Endothelial cell (in vitro differentiated cells): ENCODE measurements at regions not wholly inside any gene's neighbourhood (a gene's known extent, or its start where the extent isn't known, plus 50 kb on each side); places are given as distances from the start of the nearest gene placed in this dataset.

Experiments used
- DNase-seq: peaks from one replicate; pipeline ENCODE4 v3.0.0; 2021; ENCODE audit warnings: low spot score
- H3K27ac Mint-ChIP-seq: one replicate; pipeline ENCODE4 v1.8.0; 2021; ENCODE audit warnings: mixed read lengths, inconsistent platforms; ENCODE audit not compliant: unreplicated experiment
- H3K27me3 Mint-ChIP-seq: one replicate; pipeline ENCODE4 v1.8.0; 2021; ENCODE audit warnings: mild to moderate bottlenecking, moderate library complexity, mixed read lengths, inconsistent platforms; ENCODE audit not compliant: unreplicated experiment
- H3K36me3 Mint-ChIP-seq: one replicate; pipeline ENCODE4 v1.8.0; 2021; ENCODE audit warnings: mild to moderate bottlenecking, low read depth, mixed read lengths, inconsistent platforms; ENCODE audit not compliant: unreplicated experiment
- H3K4me1 Mint-ChIP-seq: one replicate; pipeline ENCODE4 v1.8.0; 2021; ENCODE audit warnings: mild to moderate bottlenecking, mixed read lengths, inconsistent platforms; ENCODE audit not compliant: unreplicated experiment
- H3K4me3 Mint-ChIP-seq: one replicate; pipeline ENCODE4 v1.8.0; 2021; ENCODE audit warnings: mild to moderate bottlenecking, mixed read lengths, inconsistent platforms; ENCODE audit not compliant: unreplicated experiment
- H3K9me3 Mint-ChIP-seq: one replicate; pipeline ENCODE4 v1.8.0; 2021; ENCODE audit warnings: mixed read lengths, inconsistent platforms; ENCODE audit not compliant: unreplicated experiment
- TF ChIP-seq, protein P1 (sequence below): fragments of 200-600 bp; sonication (generic); IDR thresholded peaks from one replicate; pipeline ENCODE4 v1.5.0; 2021; ENCODE audit warnings: antibody characterized with exemption; ENCODE audit not compliant: unreplicated experiment

DNA sequence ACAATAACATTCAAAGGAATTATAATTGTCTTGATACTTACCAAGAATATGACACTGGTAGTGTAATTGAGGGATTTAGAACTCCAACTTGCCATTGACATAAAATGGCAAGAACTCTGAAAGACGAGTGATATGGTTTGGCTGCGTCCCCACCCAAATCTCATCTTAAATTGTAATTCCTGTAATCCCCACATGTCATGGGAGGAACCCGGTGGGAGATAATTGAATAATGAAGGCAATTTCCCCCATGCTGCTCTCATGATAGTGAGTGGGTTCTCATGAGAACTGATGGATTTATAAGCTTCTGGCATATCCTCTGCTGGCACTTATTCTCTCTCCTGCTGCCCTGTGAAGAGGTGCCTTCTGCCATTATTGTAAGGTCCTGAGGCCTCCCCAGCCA, 1536.4 kb downstream of the TECRL start:
- H3K4me1 Mint-ChIP-seq = no peaks in the 10 kb centered on the region
- H3K27me3 Mint-ChIP-seq = peaks cover 3% of the 10 kb centered on the region
- H3K4me3 Mint-ChIP-seq = no peak overlapping the region
- TF ChIP-seq, protein P1, sequence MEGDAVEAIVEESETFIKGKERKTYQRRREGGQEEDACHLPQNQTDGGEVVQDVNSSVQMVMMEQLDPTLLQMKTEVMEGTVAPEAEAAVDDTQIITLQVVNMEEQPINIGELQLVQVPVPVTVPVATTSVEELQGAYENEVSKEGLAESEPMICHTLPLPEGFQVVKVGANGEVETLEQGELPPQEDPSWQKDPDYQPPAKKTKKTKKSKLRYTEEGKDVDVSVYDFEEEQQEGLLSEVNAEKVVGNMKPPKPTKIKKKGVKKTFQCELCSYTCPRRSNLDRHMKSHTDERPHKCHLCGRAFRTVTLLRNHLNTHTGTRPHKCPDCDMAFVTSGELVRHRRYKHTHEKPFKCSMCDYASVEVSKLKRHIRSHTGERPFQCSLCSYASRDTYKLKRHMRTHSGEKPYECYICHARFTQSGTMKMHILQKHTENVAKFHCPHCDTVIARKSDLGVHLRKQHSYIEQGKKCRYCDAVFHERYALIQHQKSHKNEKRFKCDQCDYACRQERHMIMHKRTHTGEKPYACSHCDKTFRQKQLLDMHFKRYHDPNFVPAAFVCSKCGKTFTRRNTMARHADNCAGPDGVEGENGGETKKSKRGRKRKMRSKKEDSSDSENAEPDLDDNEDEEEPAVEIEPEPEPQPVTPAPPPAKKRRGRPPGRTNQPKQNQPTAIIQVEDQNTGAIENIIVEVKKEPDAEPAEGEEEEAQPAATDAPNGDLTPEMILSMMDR = no peak
- H3K36me3 Mint-ChIP-seq = no peaks in the 10 kb centered on the region
- no peaks in the 10 kb centered on the region for H3K9me3 Mint-ChIP-seq
- no peak for DNase-seq
- no peak overlapping the region for H3K27ac Mint-ChIP-seq

DNA sequence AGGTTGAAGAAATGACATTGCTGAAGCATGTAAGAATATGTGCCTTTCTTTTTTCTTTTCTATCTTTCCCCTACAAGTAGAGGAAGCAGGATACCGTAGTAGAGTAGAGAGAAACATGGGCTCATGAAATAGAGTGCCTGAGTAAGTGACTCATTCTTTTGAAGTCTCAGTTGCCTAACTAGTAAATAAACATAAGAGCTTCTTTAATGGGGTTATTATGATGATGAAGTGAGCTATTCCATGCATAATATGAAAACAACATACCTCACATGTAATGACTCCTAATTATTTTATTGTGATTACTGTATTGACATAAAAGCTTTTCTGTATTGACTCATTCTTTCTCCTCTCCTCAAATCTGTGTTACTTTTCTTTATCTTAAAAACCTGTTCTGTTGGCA, 1538.2 kb downstream of the TECRL start:
- Mint-ChIP-seq H3K27me3 (peaks cover 3% of the 10 kb centered on the region), H3K9me3 (no peaks in the 10 kb centered on the region), H3K4me3 (no peak overlapping the region), H3K36me3 (no peaks in the 10 kb centered on the region), H3K27ac (no peak overlapping the region), H3K4me1 (no peaks in the 10 kb centered on the region)
- TF ChIP-seq, protein P1 = no peak
- DNase-seq = no peak

DNA sequence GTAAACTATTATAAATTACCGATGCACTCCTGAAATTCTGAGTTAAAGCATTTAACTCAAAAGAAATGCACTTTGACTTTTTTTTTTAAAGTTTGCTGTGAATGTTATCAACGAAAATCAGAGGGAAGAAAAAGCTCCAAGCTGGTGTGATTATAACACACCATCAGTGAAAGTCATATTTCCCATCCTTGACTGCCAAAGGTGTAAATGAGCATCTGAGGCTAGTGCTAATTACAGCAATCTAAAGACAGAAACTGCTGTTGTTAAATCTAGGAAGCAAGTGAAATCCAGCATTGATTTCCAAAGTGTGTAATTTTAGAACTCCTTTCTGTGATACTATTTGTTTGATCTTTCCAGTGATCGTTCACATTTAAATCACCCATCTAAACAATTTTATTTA, 1538.8 kb downstream of the TECRL start:
- Mint-ChIP-seq H3K27ac (no peak overlapping the region), H3K9me3 (no peaks in the 10 kb centered on the region), H3K36me3 (no peaks in the 10 kb centered on the region), H3K27me3 (peaks cover 3% of the 10 kb centered on the region), H3K4me1 (no peaks in the 10 kb centered on the region), H3K4me3 (no peak overlapping the region)
- TF ChIP-seq, protein P1 = no peak
- no peak for DNase-seq

DNA sequence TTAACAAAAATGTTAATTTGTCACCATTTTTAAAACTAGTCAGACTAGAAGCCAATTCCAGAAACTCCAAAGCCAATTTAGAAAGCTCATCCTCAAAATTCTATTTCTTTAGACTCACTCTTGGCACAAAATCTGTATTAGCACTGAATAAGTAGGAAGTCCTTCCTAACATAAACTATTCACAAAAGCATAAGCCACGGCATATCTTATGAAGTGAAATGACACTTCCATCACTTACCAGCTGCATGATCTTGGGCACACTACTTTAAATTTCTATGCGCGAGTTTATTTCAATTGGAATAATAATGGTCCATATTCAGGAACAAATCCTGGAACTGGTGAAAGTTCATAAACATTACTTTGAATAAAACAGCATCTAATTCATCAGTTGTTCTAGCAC, 1544.0 kb downstream of the TECRL start:
- H3K4me3 Mint-ChIP-seq = no peak overlapping the region
- TF ChIP-seq, protein P1 = no peak
- H3K4me1 Mint-ChIP-seq = no peaks in the 10 kb centered on the region
- peaks cover 3% of the 10 kb centered on the region for H3K27me3 Mint-ChIP-seq
- no peak overlapping the region for H3K27ac Mint-ChIP-seq
- no peaks in the 10 kb centered on the region for H3K9me3 Mint-ChIP-seq
- no peak for DNase-seq
- no peaks in the 10 kb centered on the region for H3K36me3 Mint-ChIP-seq

DNA sequence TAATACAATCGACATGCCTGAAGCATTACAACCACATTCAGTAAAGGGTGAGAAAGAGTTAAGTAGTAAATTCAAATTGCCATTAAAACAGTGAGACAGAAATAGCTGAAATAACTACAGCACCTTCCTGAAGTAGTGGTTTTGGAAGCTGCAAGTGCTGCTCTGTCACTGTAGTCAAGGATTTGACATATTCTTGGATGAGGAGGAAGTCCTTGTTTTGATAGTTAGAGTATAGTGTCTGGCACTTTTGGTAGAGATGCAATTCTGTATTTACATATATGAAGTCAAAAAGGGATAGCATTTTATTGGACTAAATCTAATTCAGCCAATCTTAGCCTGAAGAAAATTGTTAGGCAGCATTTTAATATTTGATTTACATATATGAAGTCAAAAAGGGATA, 1559.6 kb downstream of the TECRL start:
- H3K9me3 Mint-ChIP-seq = no peaks in the 10 kb centered on the region
- H3K27me3 Mint-ChIP-seq = no peaks in the 10 kb centered on the region
- H3K4me1 Mint-ChIP-seq = no peaks in the 10 kb centered on the region
- no peak for DNase-seq
- H3K27ac Mint-ChIP-seq = no peak overlapping the region
- no peak overlapping the region for H3K4me3 Mint-ChIP-seq
- TF ChIP-seq, protein P1 = no peak
- H3K36me3 Mint-ChIP-seq = no peaks in the 10 kb centered on the region
